ENCODE measurements at regions not wholly inside any gene's neighbourhood (a gene's known extent, or its start where the extent isn't known, plus 50 kb on each side); places are given as distances from the start of the nearest gene placed in this dataset.

DNA sequence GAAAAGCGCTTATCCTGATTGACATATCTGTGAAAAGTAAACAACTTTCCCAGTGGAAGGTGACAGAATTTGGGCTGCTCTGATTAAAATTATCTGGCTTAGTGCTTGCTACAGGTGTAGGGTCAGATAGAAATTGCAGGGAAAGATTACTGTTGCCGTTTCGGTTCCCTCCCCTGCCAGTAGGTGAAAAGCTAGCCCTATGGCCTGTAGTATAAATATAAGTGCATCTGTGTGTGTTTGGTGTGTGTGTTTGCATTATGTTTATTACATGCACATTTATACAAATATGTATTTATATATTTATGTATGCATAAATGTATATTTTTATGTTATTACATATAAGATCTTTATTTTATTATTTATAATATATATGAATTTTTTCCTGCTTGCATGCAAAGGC is 72.3 kb upstream of the VOPP1 start:
- no peak for DNase-seq (ENCODE audit: low read depth)
- TF ChIP-seq, protein P1, sequence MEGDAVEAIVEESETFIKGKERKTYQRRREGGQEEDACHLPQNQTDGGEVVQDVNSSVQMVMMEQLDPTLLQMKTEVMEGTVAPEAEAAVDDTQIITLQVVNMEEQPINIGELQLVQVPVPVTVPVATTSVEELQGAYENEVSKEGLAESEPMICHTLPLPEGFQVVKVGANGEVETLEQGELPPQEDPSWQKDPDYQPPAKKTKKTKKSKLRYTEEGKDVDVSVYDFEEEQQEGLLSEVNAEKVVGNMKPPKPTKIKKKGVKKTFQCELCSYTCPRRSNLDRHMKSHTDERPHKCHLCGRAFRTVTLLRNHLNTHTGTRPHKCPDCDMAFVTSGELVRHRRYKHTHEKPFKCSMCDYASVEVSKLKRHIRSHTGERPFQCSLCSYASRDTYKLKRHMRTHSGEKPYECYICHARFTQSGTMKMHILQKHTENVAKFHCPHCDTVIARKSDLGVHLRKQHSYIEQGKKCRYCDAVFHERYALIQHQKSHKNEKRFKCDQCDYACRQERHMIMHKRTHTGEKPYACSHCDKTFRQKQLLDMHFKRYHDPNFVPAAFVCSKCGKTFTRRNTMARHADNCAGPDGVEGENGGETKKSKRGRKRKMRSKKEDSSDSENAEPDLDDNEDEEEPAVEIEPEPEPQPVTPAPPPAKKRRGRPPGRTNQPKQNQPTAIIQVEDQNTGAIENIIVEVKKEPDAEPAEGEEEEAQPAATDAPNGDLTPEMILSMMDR (IDR thresholded peaks at IDR 0.05; ENCODE audit: control insufficient read depth, extremely low read depth, insufficient read depth) = no peak
- no peak overlapping the region for H3K4me3 ChIP-seq (ENCODE audit: low read depth, low read length)

- DNase-seq (ENCODE audit: low read depth) = no peak
- no peak overlapping the region for H3K4me3 ChIP-seq (ENCODE audit: low read depth, low read length)
- TF ChIP-seq, protein P1 (IDR thresholded peaks at IDR 0.05; ENCODE audit: control insufficient read depth, extremely low read depth, insufficient read depth) = no peak
These were observed 70.0 kb upstream of the VOPP1 start for GRCh38 chr7:55642266-55642665.

GRCh38 chr7:55641811-55642210 is 69.5 kb upstream of the VOPP1 start:
- no peak for DNase-seq (ENCODE audit: low read depth)
- TF ChIP-seq, protein P1 (IDR thresholded peaks at IDR 0.05; ENCODE audit: control insufficient read depth, extremely low read depth, insufficient read depth) = no peak
- no peak overlapping the region for H3K4me3 ChIP-seq (ENCODE audit: low read depth, low read length)

DNA sequence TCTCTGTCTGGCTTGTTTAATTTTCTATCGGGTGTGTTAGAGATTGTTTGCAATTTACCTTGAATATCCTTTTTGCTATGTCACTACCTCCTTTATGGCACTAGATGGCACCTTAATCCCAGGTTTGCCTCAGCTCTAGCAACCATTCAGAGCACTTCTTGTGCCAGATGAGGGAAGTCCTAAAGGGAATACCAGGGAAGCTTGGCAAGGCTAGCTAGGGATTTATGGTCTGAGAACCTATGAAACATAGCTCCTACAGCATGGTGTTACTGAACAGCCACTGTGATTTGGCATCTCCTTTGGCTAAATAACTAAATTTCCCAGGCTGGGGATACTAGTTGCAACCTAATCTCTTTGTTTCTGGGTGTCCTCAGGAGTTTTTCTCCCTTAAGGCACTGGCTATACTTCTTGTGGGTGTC is 69.0 kb upstream of the VOPP1 start:
- no peak overlapping the region for H3K4me3 ChIP-seq (ENCODE audit: low read depth, low read length)

DNA sequence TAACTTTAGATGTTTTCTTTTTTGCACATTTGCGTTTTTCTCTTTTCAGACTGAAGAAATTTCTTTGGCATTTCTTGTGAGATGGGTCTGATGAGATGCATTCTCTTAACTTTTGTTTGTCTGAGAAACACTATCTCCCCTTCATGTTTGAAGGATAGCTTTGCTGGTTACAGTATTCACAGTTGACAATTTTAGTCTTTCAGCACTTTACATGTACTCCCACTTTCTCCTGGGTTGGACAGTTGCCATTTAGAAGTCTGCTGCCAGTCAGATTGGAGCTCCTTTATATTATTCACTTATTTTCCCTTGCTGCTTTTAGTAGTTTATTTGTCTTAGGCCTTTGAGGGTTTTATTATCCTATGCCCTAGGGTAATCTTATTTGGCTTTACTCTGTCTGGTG is 67.3 kb upstream of the VOPP1 start:
- DNase-seq (ENCODE audit: low read depth) = no peak
- TF ChIP-seq, protein P1 (IDR thresholded peaks at IDR 0.05; ENCODE audit: control insufficient read depth, extremely low read depth, insufficient read depth) = no peak
- H3K4me3 ChIP-seq (ENCODE audit: low read depth, low read length) = no peak overlapping the region

More for the DNA sequence above, 69.0 kb upstream of the VOPP1 start:
- DNase-seq (ENCODE audit: low read depth) = peak; percentile 87
- TF ChIP-seq, protein P1 (IDR thresholded peaks at IDR 0.05; ENCODE audit: control insufficient read depth, extremely low read depth, insufficient read depth) = peak; percentile 94

GRCh38 chr7:55629051-55629677 is 56.9 kb upstream of the VOPP1 start:
- TF ChIP-seq, protein P1 (IDR thresholded peaks at IDR 0.05; ENCODE audit: control insufficient read depth, extremely low read depth, insufficient read depth) = no peak
- no peak overlapping the region for H3K4me3 ChIP-seq (ENCODE audit: low read depth, low read length)
- no peak for DNase-seq (ENCODE audit: low read depth)

DNA sequence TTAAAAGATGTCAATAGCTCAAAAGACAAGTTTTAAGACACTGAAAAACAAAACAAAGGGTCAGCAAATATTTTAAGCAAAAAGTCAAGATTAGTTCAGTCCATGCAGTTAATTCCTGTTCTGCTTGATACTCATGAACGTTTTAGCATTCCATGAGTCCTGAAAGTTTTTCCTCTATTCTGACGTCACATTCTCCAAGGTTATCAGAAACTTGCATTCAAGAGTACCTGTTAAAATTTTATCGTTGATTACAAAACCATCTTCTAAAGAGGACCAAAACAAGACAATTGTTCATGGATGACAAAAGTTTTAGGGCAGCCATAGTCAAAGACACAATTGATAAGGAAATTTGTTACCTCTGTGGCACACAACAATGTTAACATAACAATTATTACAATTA is 52.5 kb upstream of the VOPP1 start:
- H3K4me3 ChIP-seq (ENCODE audit: low read depth, low read length) = no peak overlapping the region
- no peak for DNase-seq (ENCODE audit: low read depth)
- TF ChIP-seq, protein P1 (IDR thresholded peaks at IDR 0.05; ENCODE audit: control insufficient read depth, extremely low read depth, insufficient read depth) = no peak

Measured in LNCaP clone FGC (cell line).